GM19043 (cell line): ENCODE measurements at regions not wholly inside any gene's neighbourhood (a gene's known extent, or its start where the extent isn't known, plus 50 kb on each side); places are given as distances from the start of the nearest gene placed in this dataset.
A peak's percentile ranks its signal among the peaks of the same experiment; 100 is the strongest.

Source experiments
- ATAC-seq: cut with Tn5 transposase; IDR thresholded peaks from one replicate; pipeline ENCODE4 v1.9.1; 2021; ENCODE audit warnings: low read depth; ENCODE audit not compliant: unreplicated experiment

- ATAC-seq: no peak
Observed at GRCh38 chr15:38072007-38072347, 137.5 kb downstream of the TMCO5A start.

GRCh38 chr15:38072348-38073177 is 138.1 kb downstream of the TMCO5A start:
- ATAC-seq: peak; percentile 53

- no peak for ATAC-seq
Observed at GRCh38 chr15:38073178-38073946, 138.9 kb downstream of the TMCO5A start.

GRCh38 chr15:38074029-38074428 is 139.6 kb downstream of the TMCO5A start:
- no peak for ATAC-seq

- no peak for ATAC-seq
Observed at GRCh38 chr15:38075466-38075865, 141.0 kb downstream of the TMCO5A start.

GRCh38 chr15:38076786-38077185 is 142.3 kb downstream of the TMCO5A start:
- ATAC-seq: no peak

GRCh38 chr15:38079236-38079635 is 144.8 kb downstream of the TMCO5A start:
- no peak for ATAC-seq

- no peak for ATAC-seq
Observed at GRCh38 chr15:38080651-38081275, 146.3 kb downstream of the TMCO5A start.

- peak; percentile 80 for ATAC-seq
Observed at GRCh38 chr15:38084289-38084688, 149.8 kb downstream of the TMCO5A start.

- peak; percentile 73 for ATAC-seq
Observed at GRCh38 chr15:38085114-38085513, 150.7 kb downstream of the TMCO5A start.

GRCh38 chr15:38085931-38086568 is 151.6 kb downstream of the TMCO5A start:
- no peak for ATAC-seq

- no peak for ATAC-seq
Observed at GRCh38 chr15:38086611-38087010, 152.2 kb downstream of the TMCO5A start.

- no peak for ATAC-seq
Observed at GRCh38 chr15:38088971-38089370, 154.5 kb downstream of the TMCO5A start.

GRCh38 chr15:38090223-38090622 is 155.8 kb downstream of the TMCO5A start:
- ATAC-seq: no peak

- no peak for ATAC-seq
Observed at GRCh38 chr15:38090678-38091077, 156.2 kb downstream of the TMCO5A start.

GRCh38 chr15:38091078-38091645 is 156.7 kb downstream of the TMCO5A start:
- no peak for ATAC-seq

- ATAC-seq: no peak
Observed at GRCh38 chr15:38093931-38094330, 158.7 kb upstream of the SPRED1 start.

- ATAC-seq: no peak
Observed at GRCh38 chr15:38102972-38103371, 149.7 kb upstream of the SPRED1 start.

- no peak for ATAC-seq
Observed at GRCh38 chr15:38103564-38103963, 149.1 kb upstream of the SPRED1 start.

GRCh38 chr15:38111070-38111469 is 141.6 kb upstream of the SPRED1 start:
- no peak for ATAC-seq

- ATAC-seq: no peak
Observed at GRCh38 chr15:38112406-38112805, 140.2 kb upstream of the SPRED1 start.
